Endothelial cell of umbilical vein (primary cell): ENCODE measurements at regions not wholly inside any gene's neighbourhood (a gene's known extent, or its start where the extent isn't known, plus 50 kb on each side); places are given as distances from the start of the nearest gene placed in this dataset.

Source experiments
- EZH2 ChIP-seq: IDR thresholded peaks from 2 replicates; pipeline ENCODE4 v1.6.1; 2012; ENCODE audit warnings: borderline replicate concordance, low read depth, mild to moderate bottlenecking, moderate library complexity, low read length, inconsistent platforms; ENCODE audit not compliant: severe bottlenecking
- POLR2A ChIP-seq: IDR thresholded peaks from 2 replicates; pipeline ENCODE4 v1.6.1; 2012; ENCODE audit warnings: low read depth, mild to moderate bottlenecking, control low read depth, low read length
- TF ChIP-seq, protein P1 (sequence below): IDR thresholded peaks from 2 replicates; pipeline ENCODE4 v1.6.1; 2011; ENCODE audit not compliant: insufficient read depth, insufficient read length
- TF ChIP-seq, protein P2 (sequence below), 2 donors: IDR thresholded peaks; 1 replicate in 1 of 2; 2 replicates in 1 of 2; pipeline ENCODE4 v1.5.1; 2011; ENCODE audit warnings: low read length in 2 of 2, mild to moderate bottlenecking in 2 of 2, moderate library complexity in 2 of 2, control low read depth in 1 of 2, inconsistent platforms in 1 of 2, low read depth in 1 of 2; ENCODE audit not compliant: insufficient read depth in 1 of 2; ENCODE audit errors: extremely low read depth in 1 of 2

DNA sequence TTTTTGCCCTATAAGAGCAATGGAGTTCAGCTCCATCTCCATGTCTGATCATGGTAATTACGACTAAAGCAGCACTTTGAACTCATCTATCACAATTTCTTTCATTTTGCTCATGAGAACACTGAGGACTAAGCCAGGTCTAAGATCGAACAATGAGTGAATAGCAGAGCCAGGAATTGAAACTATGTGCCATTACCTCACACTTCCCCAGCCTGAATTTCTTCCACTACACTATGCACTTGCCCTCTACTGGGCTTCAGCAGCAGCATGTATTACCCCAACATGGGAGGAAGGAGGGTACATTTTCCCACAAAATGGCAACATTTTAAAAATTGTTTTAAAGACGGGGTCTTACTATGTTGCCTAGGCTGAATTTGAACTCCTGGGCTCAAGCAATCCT is 274.7 kb upstream of the FGF13 start:
- TF ChIP-seq, protein P1, sequence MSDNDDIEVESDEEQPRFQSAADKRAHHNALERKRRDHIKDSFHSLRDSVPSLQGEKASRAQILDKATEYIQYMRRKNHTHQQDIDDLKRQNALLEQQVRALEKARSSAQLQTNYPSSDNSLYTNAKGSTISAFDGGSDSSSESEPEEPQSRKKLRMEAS = no peak
- TF ChIP-seq, protein P2, sequence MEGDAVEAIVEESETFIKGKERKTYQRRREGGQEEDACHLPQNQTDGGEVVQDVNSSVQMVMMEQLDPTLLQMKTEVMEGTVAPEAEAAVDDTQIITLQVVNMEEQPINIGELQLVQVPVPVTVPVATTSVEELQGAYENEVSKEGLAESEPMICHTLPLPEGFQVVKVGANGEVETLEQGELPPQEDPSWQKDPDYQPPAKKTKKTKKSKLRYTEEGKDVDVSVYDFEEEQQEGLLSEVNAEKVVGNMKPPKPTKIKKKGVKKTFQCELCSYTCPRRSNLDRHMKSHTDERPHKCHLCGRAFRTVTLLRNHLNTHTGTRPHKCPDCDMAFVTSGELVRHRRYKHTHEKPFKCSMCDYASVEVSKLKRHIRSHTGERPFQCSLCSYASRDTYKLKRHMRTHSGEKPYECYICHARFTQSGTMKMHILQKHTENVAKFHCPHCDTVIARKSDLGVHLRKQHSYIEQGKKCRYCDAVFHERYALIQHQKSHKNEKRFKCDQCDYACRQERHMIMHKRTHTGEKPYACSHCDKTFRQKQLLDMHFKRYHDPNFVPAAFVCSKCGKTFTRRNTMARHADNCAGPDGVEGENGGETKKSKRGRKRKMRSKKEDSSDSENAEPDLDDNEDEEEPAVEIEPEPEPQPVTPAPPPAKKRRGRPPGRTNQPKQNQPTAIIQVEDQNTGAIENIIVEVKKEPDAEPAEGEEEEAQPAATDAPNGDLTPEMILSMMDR (IDR thresholded peaks at IDR 0.05; ENCODE audit: extremely low read depth in 1 of 2, insufficient read depth in 1 of 2, low read depth in 1 of 2, low read length in 2 of 2) = no peak
- no peak for TF ChIP-seq POLR2A
- TF ChIP-seq EZH2 = no peak
